Mesenchymal stem cell (in vitro differentiated cells and primary cell): ENCODE measurements at regions not wholly inside any gene's neighbourhood (a gene's known extent, or its start where the extent isn't known, plus 50 kb on each side); places are given as distances from the start of the nearest gene placed in this dataset.

Experiments used
- DNase-seq: peaks from one replicate; pipeline ENCODE4 v3.0.0-alpha.2; 2013
- H2AFZ ChIP-seq: one replicate; pipeline ENCODE4 v1.6.1; 2013; ENCODE audit warnings: low read depth, mild to moderate bottlenecking, control low read depth, inconsistent platforms, low read length, moderate library complexity
- H2AK5ac ChIP-seq: 2 replicates; pipeline ENCODE4 v1.6.1; 2013; ENCODE audit warnings: low read length, moderate library complexity, mild to moderate bottlenecking, inconsistent platforms; ENCODE audit not compliant: severe bottlenecking
- H2BK120ac ChIP-seq: one replicate; pipeline ENCODE4 v1.6.1; 2013; ENCODE audit warnings: low read depth, mild to moderate bottlenecking, inconsistent platforms, low read length, moderate library complexity
- H2BK12ac ChIP-seq, 2 experiments: one replicate each; pipeline ENCODE4 v1.6.1; 2013; ENCODE audit warnings: inconsistent platforms in 2 of 2, low read length in 2 of 2, mild to moderate bottlenecking in 2 of 2, moderate library complexity in 2 of 2, control low read depth in 1 of 2
- H2BK15ac ChIP-seq: one replicate; pipeline ENCODE4 v1.6.1; 2013; ENCODE audit warnings: mild to moderate bottlenecking, low read depth, inconsistent platforms; ENCODE audit not compliant: poor library complexity, severe bottlenecking
- H2BK5ac ChIP-seq: 2 replicates; pipeline ENCODE4 v1.6.1; 2013; ENCODE audit warnings: low read depth, mild to moderate bottlenecking, low read length, control low read depth, inconsistent platforms; ENCODE audit not compliant: poor library complexity, severe bottlenecking
- H3K14ac ChIP-seq, 2 experiments: one replicate each; pipeline ENCODE4 v1.6.1; 2013; ENCODE audit warnings: inconsistent platforms in 2 of 2, low read length in 2 of 2, control low read depth in 1 of 2, mild to moderate bottlenecking in 1 of 2, moderate library complexity in 1 of 2
- H3K18ac ChIP-seq, 2 experiments: one replicate each; pipeline ENCODE4 v1.6.1; 2013; ENCODE audit warnings: inconsistent platforms in 2 of 2, low read length in 2 of 2, control low read depth in 1 of 2, low read depth in 1 of 2, mild to moderate bottlenecking in 1 of 2
- H3K23ac ChIP-seq, 2 experiments: one replicate each; pipeline ENCODE4 v1.6.1; 2013; ENCODE audit warnings: inconsistent platforms in 2 of 2, low read length in 2 of 2, mild to moderate bottlenecking in 2 of 2, moderate library complexity in 2 of 2, control low read depth in 1 of 2
- H3K27ac ChIP-seq: 2 replicates; pipeline ENCODE4 v1.5.1; 2013; ENCODE audit warnings: mild to moderate bottlenecking, moderate library complexity, low read length, control low read depth, inconsistent platforms; ENCODE audit not compliant: poor library complexity, severe bottlenecking
- H3K27me3 ChIP-seq, 2 experiments: 2 replicates each; pipeline versions ENCODE4 v1.6.1 to v1.7.0; 2013; ENCODE audit warnings: low read length in 2 of 2, mild to moderate bottlenecking in 2 of 2, moderate library complexity in 2 of 2, control low read depth in 1 of 2, inconsistent platforms in 1 of 2; ENCODE audit not compliant: control insufficient read depth in 1 of 2, insufficient read depth in 1 of 2
- H3K36me3 ChIP-seq, 2 experiments: 2 replicates each; pipeline versions ENCODE4 v1.6.1 to v1.7.0; 2013; ENCODE audit warnings: low read length in 2 of 2, control low read depth in 1 of 2, inconsistent platforms in 1 of 2, low read depth in 1 of 2, mild to moderate bottlenecking in 1 of 2; ENCODE audit not compliant: insufficient read depth in 2 of 2, control insufficient read depth in 1 of 2
- H3K4ac ChIP-seq, 2 experiments: one replicate each; pipeline ENCODE4 v1.6.1; 2013; ENCODE audit warnings: inconsistent platforms in 2 of 2, low read length in 2 of 2, mild to moderate bottlenecking in 2 of 2, moderate library complexity in 2 of 2, control low read depth in 1 of 2, low read depth in 1 of 2
- H3K4me1 ChIP-seq: 2 replicates; pipeline ENCODE4 v1.6.1; 2013; ENCODE audit warnings: low read depth, low read length, control low read depth; ENCODE audit not compliant: control insufficient read depth, insufficient read depth
- H3K4me2 ChIP-seq: 2 replicates; pipeline ENCODE4 v1.6.1; 2013; ENCODE audit warnings: low read length, mild to moderate bottlenecking, inconsistent platforms; ENCODE audit not compliant: poor library complexity, severe bottlenecking
- H3K4me3 ChIP-seq, 2 experiments: 2 replicates each; pipeline versions ENCODE4 v1.5.1 to v1.7.0; 2013; ENCODE audit warnings: low read length in 2 of 2, mild to moderate bottlenecking in 2 of 2, control low read depth in 1 of 2, low read depth in 1 of 2; ENCODE audit not compliant: insufficient read depth in 1 of 2
- H3K79me1 ChIP-seq: replicated peaks from 2 replicates; pipeline ENCODE4 v1.6.1; 2013; ENCODE audit warnings: mild to moderate bottlenecking, control low read depth, low read length, inconsistent platforms; ENCODE audit not compliant: poor library complexity, severe bottlenecking
- H3K9ac ChIP-seq: 2 replicates; pipeline ENCODE4 v1.7.0; 2013; ENCODE audit warnings: mild to moderate bottlenecking, low read length, moderate library complexity
- H3K9me3 ChIP-seq: 2 replicates; pipeline ENCODE4 v1.7.0; 2013; ENCODE audit warnings: mild to moderate bottlenecking, low read length; ENCODE audit not compliant: control insufficient read depth
- H4K8ac ChIP-seq: one replicate; pipeline ENCODE4 v1.6.1; 2013; ENCODE audit warnings: inconsistent platforms, mild to moderate bottlenecking, low read length, moderate library complexity
- H4K91ac ChIP-seq: one replicate; pipeline ENCODE4 v1.6.1; 2013; ENCODE audit warnings: mild to moderate bottlenecking, low read length, inconsistent platforms
- WGBS: methylation state at CpG from one replicate; pipeline ENCODE4 v1.1.7; 2013; ENCODE audit warnings: mixed read lengths; 5-methylcytosine and 5-hydroxymethylcytosine counted together

DNA sequence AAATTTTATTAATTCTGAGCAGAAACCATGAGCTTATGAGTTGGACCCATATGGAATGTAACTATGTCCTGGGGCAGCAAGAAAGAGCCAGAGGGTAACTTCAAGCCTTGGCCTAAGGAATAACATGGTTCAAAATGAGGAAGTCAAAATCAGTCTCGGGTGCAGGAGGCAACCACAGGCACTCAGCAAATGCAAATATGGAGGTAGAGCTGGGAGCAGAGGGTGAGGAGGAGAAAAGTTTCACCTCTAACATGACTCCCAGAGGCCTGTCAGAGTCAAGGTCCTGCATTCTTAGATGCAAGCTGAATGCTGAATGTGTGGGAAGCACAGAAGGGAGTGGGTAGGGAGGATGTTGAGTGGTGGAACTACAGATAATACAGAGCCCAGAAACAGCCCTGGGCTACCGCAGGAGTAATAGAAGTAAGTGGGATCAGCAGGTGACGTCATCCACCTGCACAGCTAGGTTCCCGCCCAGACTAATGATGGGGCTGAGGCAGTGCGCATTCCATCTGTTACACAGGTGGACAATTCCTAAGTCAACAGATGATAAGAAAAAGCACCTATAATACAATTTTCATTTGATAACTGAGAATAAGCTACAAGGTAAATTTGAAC is 279.8 kb upstream of the ARRDC4 start:
- Histone ChIP-seq H2BK15ac (no peak overlapping the region), H3K9ac (no peak overlapping the region), H3K14ac (no peak overlapping the region), H2AFZ (no peak overlapping the region), H3K18ac (no peak overlapping the region), H2BK5ac (no peak overlapping the region), H3K4me2 (no peak overlapping the region), H3K4ac (no peak overlapping the region), H4K91ac (no peak overlapping the region), H3K27me3 (no peaks in the 10 kb centered on the region), H3K4me3 (no peak overlapping the region), H3K9me3 (peaks cover 12% of the 10 kb centered on the region), H3K79me1 (no peaks in the 10 kb centered on the region), H2BK120ac (no peak overlapping the region), H2AK5ac (no peak overlapping the region), H3K27ac (no peak overlapping the region), H3K36me3 (no peaks in the 10 kb centered on the region), H4K8ac (no peak overlapping the region), H3K23ac (no peak overlapping the region), H3K4me1 (no peaks in the 10 kb centered on the region), H2BK12ac (no peak overlapping the region)
- no peak for DNase-seq
- WGBS = 88% methylated on average over 3 of the region's 5 CpGs

DNA sequence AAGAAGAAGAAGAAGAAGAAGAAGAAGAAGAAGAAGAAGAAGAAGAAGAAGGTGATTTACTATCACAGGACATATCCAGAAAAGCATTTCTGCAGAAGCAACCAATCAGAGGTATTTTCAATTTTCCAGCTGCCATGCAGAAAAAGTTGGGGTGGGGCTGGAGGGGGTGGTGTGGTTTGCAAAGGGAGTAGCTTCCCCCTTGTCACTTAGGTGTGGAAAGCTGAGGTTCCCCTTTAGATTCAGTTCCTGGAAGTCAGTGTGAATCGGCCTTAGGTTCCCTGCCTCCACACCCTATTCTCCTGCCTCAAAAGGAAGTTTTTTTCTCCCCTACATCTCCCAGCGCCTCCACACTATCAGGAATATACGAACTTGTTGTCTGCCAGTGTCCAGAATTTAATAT is 276.7 kb upstream of the ARRDC4 start:
- no peak overlapping the region for H4K91ac ChIP-seq
- H2AK5ac ChIP-seq = no peak overlapping the region
- no peak overlapping the region for H3K9ac ChIP-seq
- H3K79me1 ChIP-seq = no peaks in the 10 kb centered on the region
- H3K27ac ChIP-seq = no peak overlapping the region
- no peak overlapping the region for H3K4me2 ChIP-seq
- H2BK12ac ChIP-seq = no peak overlapping the region
- H3K18ac ChIP-seq = no peak overlapping the region
- no peak overlapping the region for H2BK5ac ChIP-seq
- no peak overlapping the region for H3K4ac ChIP-seq
- no peak overlapping the region for H3K23ac ChIP-seq
- WGBS = 75% methylated on average over 2 of the region's 3 CpGs
- no peak overlapping the region for H4K8ac ChIP-seq
- H3K14ac ChIP-seq = no peak overlapping the region
- no peaks in the 10 kb centered on the region for H3K36me3 ChIP-seq
- no peak overlapping the region for H2BK120ac ChIP-seq
- no peak overlapping the region for H3K4me3 ChIP-seq
- H3K4me1 ChIP-seq = no peaks in the 10 kb centered on the region
- H3K27me3 ChIP-seq = no peaks in the 10 kb centered on the region
- no peak overlapping the region for H2AFZ ChIP-seq
- H2BK15ac ChIP-seq = no peak overlapping the region
- DNase-seq = no peak
- peaks cover 8% of the 10 kb centered on the region for H3K9me3 ChIP-seq

DNA sequence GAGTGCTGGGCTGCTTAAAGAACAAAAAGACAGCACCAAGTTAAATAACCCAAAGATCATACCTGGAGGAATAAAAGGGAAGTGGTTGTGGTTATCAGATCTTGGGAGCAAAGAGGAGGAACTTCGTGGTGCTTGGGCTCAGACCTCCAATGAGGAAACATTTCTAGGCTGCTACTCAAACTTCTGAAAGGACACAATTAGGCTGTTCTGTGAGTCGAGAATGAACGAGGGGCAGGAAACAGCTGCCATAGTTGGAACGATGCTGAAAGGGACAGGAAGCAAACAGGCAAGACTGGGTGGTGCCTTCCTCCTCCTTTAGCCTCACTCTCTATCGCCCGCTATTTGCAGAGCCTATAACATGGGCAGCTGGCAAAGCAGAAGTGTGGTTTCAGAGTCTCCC is 276.3 kb upstream of the ARRDC4 start:
- H3K36me3 ChIP-seq = no peaks in the 10 kb centered on the region
- H3K4ac ChIP-seq = no peak overlapping the region
- WGBS = 75% methylated on average over 6 of the region's 6 CpGs

DNA sequence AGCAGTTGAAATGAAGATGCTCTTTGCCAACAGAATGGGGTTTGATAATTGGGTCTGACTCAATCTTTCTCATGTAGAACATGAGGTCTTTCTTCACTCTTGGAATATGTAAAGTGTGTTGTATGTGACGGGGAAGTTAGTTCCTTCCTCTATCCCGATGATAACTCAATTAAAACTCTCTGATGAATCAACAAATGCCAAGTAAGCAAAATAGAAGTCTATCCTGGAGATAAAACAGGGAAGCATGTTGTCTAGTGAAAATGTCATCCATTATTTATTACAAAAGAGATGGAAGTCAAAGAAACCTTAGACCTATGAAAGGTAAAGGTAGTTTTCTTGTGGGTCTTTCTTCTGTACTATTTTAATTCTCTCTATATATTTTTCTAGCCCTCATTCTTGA is 274.2 kb upstream of the ARRDC4 start:
- no peak overlapping the region for H4K8ac ChIP-seq
- H2AFZ ChIP-seq = no peak overlapping the region
- H3K27me3 ChIP-seq = no peaks in the 10 kb centered on the region
- no peak overlapping the region for H3K4ac ChIP-seq
- no peak overlapping the region for H2BK120ac ChIP-seq
- H3K36me3 ChIP-seq = no peaks in the 10 kb centered on the region
- H2BK12ac ChIP-seq = no peak overlapping the region
- no peaks in the 10 kb centered on the region for H3K4me1 ChIP-seq
- WGBS = no CpG with 5 or more reads among the region's 2 CpGs
- no peak overlapping the region for H3K4me2 ChIP-seq
- no peak overlapping the region for H2AK5ac ChIP-seq
- no peak overlapping the region for H3K4me3 ChIP-seq
- H2BK15ac ChIP-seq = no peak overlapping the region
- H3K18ac ChIP-seq = no peak overlapping the region
- no peak overlapping the region for H2BK5ac ChIP-seq
- H3K9ac ChIP-seq = no peak overlapping the region
- H3K23ac ChIP-seq = no peak overlapping the region
- DNase-seq = no peak
- no peak overlapping the region for H3K14ac ChIP-seq
- H3K27ac ChIP-seq = no peak overlapping the region
- peaks cover 3% of the 10 kb centered on the region for H3K9me3 ChIP-seq
- no peaks in the 10 kb centered on the region for H3K79me1 ChIP-seq
- H4K91ac ChIP-seq = no peak overlapping the region

More for the DNA sequence above, 276.3 kb upstream of the ARRDC4 start:
- Histone ChIP-seq H2BK12ac (no peak overlapping the region), H3K14ac (no peak overlapping the region), H3K4me3 (no peak overlapping the region), H3K27me3 (no peaks in the 10 kb centered on the region), H3K27ac (no peak overlapping the region), H3K4me1 (no peaks in the 10 kb centered on the region), H2BK5ac (no peak overlapping the region), H3K23ac (no peak overlapping the region), H2AFZ (no peak overlapping the region), H2BK15ac (no peak overlapping the region), H3K9me3 (peaks cover 4% of the 10 kb centered on the region), H3K18ac (no peak overlapping the region), H4K8ac (no peak overlapping the region), H3K9ac (no peak overlapping the region), H4K91ac (no peak overlapping the region), H2BK120ac (no peak overlapping the region), H3K79me1 (no peaks in the 10 kb centered on the region), H2AK5ac (no peak overlapping the region), H3K4me2 (no peak overlapping the region)
- no peak for DNase-seq
